Muscle layer of colon (tissue), 2 donors: ENCODE measurements at regions not wholly inside any gene's neighbourhood (a gene's known extent, or its start where the extent isn't known, plus 50 kb on each side); places are given as distances from the start of the nearest gene placed in this dataset.

Experiments
- H3K27ac ChIP-seq: one replicate; pipeline ENCODE4 v1.7.0; 2013; ENCODE audit warnings: low read depth, mild to moderate bottlenecking, low read length, moderate library complexity
- H3K27me3 ChIP-seq, 2 donors: one replicate each; pipeline ENCODE4 v1.7.0; 2013; ENCODE audit warnings: low read length in 2 of 2, mild to moderate bottlenecking in 2 of 2; ENCODE audit not compliant: insufficient read depth in 2 of 2, control insufficient read depth in 1 of 2
- H3K36me3 ChIP-seq: one replicate; pipeline ENCODE4 v1.7.0; 2013; ENCODE audit warnings: mild to moderate bottlenecking, low read length; ENCODE audit not compliant: insufficient read depth
- H3K4me1 ChIP-seq: one replicate; pipeline ENCODE4 v1.7.0; 2013; ENCODE audit warnings: mild to moderate bottlenecking, low read length; ENCODE audit not compliant: insufficient read depth
- H3K4me3 ChIP-seq, 2 donors: one replicate each; pipeline ENCODE4 v1.7.0; 2013; ENCODE audit warnings: low read length in 2 of 2, low read depth in 1 of 2, mild to moderate bottlenecking in 1 of 2, moderate library complexity in 1 of 2
- H3K9ac ChIP-seq: one replicate; pipeline ENCODE4 v1.7.0; 2013; ENCODE audit warnings: low read length
- H3K9me3 ChIP-seq: one replicate; pipeline ENCODE4 v1.7.0; 2013; ENCODE audit warnings: mild to moderate bottlenecking, low read length
- donor health status: abdominal sarcoma.
- donor health status: Adenocarcinoma of cecum.

GRCh38 chr14:58820032-58820431, 182.3 kb downstream of the DACT1 start:
- no peaks in the 10 kb centered on the region for H3K9me3 ChIP-seq
- no peak overlapping the region for H3K9ac ChIP-seq
- no peaks in the 10 kb centered on the region for H3K27me3 ChIP-seq
- no peak overlapping the region for H3K27ac ChIP-seq
- H3K4me3 ChIP-seq: no peak overlapping the region
- no peaks in the 10 kb centered on the region for H3K36me3 ChIP-seq
- H3K4me1 ChIP-seq: peaks cover 7% of the 10 kb centered on the region

- no peaks in the 10 kb centered on the region for H3K9me3 ChIP-seq
- H3K9ac ChIP-seq: no peak overlapping the region
- H3K27me3 ChIP-seq: no peaks in the 10 kb centered on the region
- H3K4me1 ChIP-seq: no peaks in the 10 kb centered on the region
- no peaks in the 10 kb centered on the region for H3K36me3 ChIP-seq
- H3K4me3 ChIP-seq: no peak overlapping the region
- H3K27ac ChIP-seq: no peak overlapping the region
Measured at GRCh38 chr14:58821421-58821820, 183.7 kb downstream of the DACT1 start.

GRCh38 chr14:58822856-58823255, 185.1 kb downstream of the DACT1 start:
- Histone ChIP-seq H3K27me3 (no peaks in the 10 kb centered on the region), H3K4me1 (no peaks in the 10 kb centered on the region), H3K9ac (no peak overlapping the region), H3K36me3 (no peaks in the 10 kb centered on the region), H3K27ac (no peak overlapping the region), H3K4me3 (no peak overlapping the region), H3K9me3 (no peaks in the 10 kb centered on the region)

GRCh38 chr14:58823312-58823711, 185.6 kb downstream of the DACT1 start:
- Histone ChIP-seq H3K9ac (no peak overlapping the region), H3K4me3 (no peak overlapping the region), H3K9me3 (no peaks in the 10 kb centered on the region), H3K27ac (no peak overlapping the region), H3K4me1 (no peaks in the 10 kb centered on the region), H3K36me3 (no peaks in the 10 kb centered on the region), H3K27me3 (no peaks in the 10 kb centered on the region)

GRCh38 chr14:58824106-58824505, 186.3 kb downstream of the DACT1 start:
- Histone ChIP-seq H3K9ac (no peak overlapping the region), H3K4me3 (no peak overlapping the region), H3K4me1 (no peaks in the 10 kb centered on the region), H3K9me3 (no peaks in the 10 kb centered on the region), H3K36me3 (no peaks in the 10 kb centered on the region), H3K27ac (no peak overlapping the region), H3K27me3 (no peaks in the 10 kb centered on the region)

- no peaks in the 10 kb centered on the region for H3K9me3 ChIP-seq
- no peak overlapping the region for H3K27ac ChIP-seq
- no peaks in the 10 kb centered on the region for H3K36me3 ChIP-seq
- no peaks in the 10 kb centered on the region for H3K27me3 ChIP-seq
- H3K9ac ChIP-seq: no peak overlapping the region
- H3K4me1 ChIP-seq: no peaks in the 10 kb centered on the region
- no peak overlapping the region for H3K4me3 ChIP-seq
Measured at GRCh38 chr14:58824796-58825195, 187.0 kb downstream of the DACT1 start.

DNA sequence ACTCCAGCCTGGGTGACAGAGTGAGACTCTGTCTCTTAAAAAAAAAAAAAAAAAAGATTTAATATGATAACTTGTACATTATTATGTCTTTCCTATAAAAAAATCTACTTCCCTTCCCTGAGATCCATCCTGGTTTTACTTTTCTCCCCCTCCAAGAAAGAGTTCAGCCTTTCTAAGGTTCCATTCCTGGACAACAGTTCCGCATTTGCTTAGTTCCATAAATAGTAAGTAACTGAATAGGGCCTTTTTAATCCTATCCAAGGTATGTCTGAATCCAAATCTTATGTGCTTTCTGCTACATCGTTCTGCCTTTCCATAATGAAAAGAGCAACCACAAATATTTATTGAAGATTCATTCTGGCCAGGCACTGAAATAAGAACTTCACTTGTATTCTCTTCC, 187.8 kb downstream of the DACT1 start:
- H3K27ac ChIP-seq: no peak overlapping the region
- H3K9ac ChIP-seq: no peak overlapping the region
- H3K4me1 ChIP-seq: no peaks in the 10 kb centered on the region
- no peaks in the 10 kb centered on the region for H3K9me3 ChIP-seq
- no peak overlapping the region for H3K4me3 ChIP-seq
- no peaks in the 10 kb centered on the region for H3K27me3 ChIP-seq
- H3K36me3 ChIP-seq: no peaks in the 10 kb centered on the region

GRCh38 chr14:58826845-58827686, 189.3 kb downstream of the DACT1 start:
- Histone ChIP-seq H3K27me3 (no peaks in the 10 kb centered on the region), H3K36me3 (no peaks in the 10 kb centered on the region), H3K9me3 (no peaks in the 10 kb centered on the region), H3K9ac (no peak overlapping the region), H3K27ac (no peak overlapping the region), H3K4me3 (no peak overlapping the region), H3K4me1 (peaks cover 4% of the 10 kb centered on the region)

DNA sequence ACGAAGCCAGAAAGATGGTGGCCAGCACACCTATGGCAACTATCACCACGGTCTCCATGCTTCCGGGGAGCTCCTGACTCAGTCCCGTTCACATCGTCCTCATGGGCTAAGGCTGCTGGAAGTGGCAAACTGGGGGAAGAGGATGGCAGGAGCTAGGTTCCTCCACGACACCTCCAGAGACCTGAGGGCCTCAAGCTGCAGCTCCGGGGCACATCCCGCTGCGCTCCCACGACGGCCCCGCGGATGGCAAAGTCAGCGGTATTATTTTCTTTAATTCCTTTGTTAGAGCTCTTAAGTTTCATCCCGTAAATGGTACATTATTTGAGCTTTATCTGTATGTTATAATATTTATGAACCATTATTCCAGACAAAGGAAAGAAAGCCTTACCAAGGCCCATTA, 190.5 kb downstream of the DACT1 start:
- H3K27ac ChIP-seq: no peak overlapping the region
- no peak overlapping the region for H3K9ac ChIP-seq
- H3K9me3 ChIP-seq: no peaks in the 10 kb centered on the region
- H3K4me3 ChIP-seq: no peak overlapping the region
- no peaks in the 10 kb centered on the region for H3K36me3 ChIP-seq
- H3K4me1 ChIP-seq: peaks cover 12% of the 10 kb centered on the region
- H3K27me3 ChIP-seq: no peaks in the 10 kb centered on the region

- Histone ChIP-seq H3K27me3 (no peaks in the 10 kb centered on the region), H3K9ac (no peak overlapping the region), H3K9me3 (no peaks in the 10 kb centered on the region), H3K27ac (no peak overlapping the region), H3K4me3 (no peak overlapping the region), H3K36me3 (no peaks in the 10 kb centered on the region), H3K4me1 (peaks cover 12% of the 10 kb centered on the region)
Measured at GRCh38 chr14:58829594-58829993, 191.8 kb downstream of the DACT1 start.

DNA sequence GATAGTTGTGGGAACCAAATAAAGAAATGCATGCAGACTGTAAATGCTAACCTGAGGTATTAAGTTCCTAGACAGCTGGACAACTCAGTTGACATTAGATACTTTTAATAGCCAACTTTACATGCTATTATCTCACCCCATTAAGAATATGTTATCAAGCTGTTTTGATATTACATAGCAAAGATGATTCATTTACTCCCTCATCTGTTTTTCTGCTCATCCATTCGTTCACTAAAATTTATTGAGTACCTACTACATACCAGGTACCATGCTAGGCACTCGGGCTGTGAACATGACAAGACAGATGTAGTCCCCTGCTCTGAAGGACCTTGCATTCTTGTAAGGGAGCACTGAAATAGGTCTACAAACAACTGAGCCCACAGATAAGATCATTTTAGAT, 192.4 kb downstream of the DACT1 start:
- H3K4me3 ChIP-seq: no peak overlapping the region
- no peaks in the 10 kb centered on the region for H3K9me3 ChIP-seq
- no peak overlapping the region for H3K9ac ChIP-seq
- no peaks in the 10 kb centered on the region for H3K27me3 ChIP-seq
- no peak overlapping the region for H3K27ac ChIP-seq
- H3K4me1 ChIP-seq: peaks cover 12% of the 10 kb centered on the region
- H3K36me3 ChIP-seq: no peaks in the 10 kb centered on the region

- no peaks in the 10 kb centered on the region for H3K36me3 ChIP-seq
- peaks cover 12% of the 10 kb centered on the region for H3K4me1 ChIP-seq
- H3K4me3 ChIP-seq: no peak overlapping the region
- H3K9me3 ChIP-seq: no peaks in the 10 kb centered on the region
- H3K27ac ChIP-seq: no peak overlapping the region
- H3K27me3 ChIP-seq: no peaks in the 10 kb centered on the region
- no peak overlapping the region for H3K9ac ChIP-seq
Measured at GRCh38 chr14:58832095-58832521, 194.3 kb downstream of the DACT1 start.
